Activated CD8-positive, alpha-beta memory T cell treated with anti-CD3 and anti-CD28 coated beads for 36 hours (primary cell): ENCODE measurements at regions not wholly inside any gene's neighbourhood (a gene's known extent, or its start where the extent isn't known, plus 50 kb on each side); places are given as distances from the start of the nearest gene placed in this dataset.

Source experiments
- CTCF ChIA-PET: fragments of 350-600 bp; sonication (Branson Sonifier 250); formaldehyde crosslinking; loops from one replicate; lab custom pipeline; 2021; ENCODE audit warnings: antibody characterized with exemption; lab: Charles Lee
- POLR2A ChIA-PET: fragments of 350-600 bp; sonication (Branson Sonifier 250); formaldehyde crosslinking; loops from one replicate; lab custom pipeline; 2021; ENCODE audit warnings: antibody characterized with exemption; lab: Charles Lee

DNA sequence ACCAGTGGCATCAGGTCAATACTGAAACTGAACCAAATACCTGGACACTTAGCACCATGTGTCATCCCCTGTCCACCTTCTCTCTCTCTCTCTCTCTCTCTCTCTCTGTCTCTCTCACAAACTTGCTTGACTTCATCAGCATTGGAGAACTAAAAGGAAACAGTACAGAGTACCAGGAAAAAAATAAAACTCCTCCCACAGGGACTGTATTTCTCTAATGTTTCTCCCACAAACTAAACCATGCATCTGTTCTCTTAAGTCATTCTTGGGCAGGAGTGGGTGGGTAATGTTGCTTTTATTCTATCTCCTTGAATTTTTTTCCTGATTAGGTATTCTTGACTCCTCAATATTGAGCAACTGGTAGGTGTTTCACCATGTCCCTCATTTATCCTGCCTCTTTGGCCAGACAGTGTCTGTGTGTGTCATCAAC, 112.9 kb upstream of the CACNA1A start:
- CTCF ChIA-PET = no interaction called here
- POLR2A ChIA-PET = interaction anchor here (0.6 kb wide), 1 partner anchor 868 kb away, joined by 4 read pairs; no protein-coding TSS in a partner anchor

- ChIA-PET POLR2A (no interaction called here), CTCF (interaction anchor here (0.6 kb wide), 1 partner anchor 14 kb away, joined by 3 read pairs; no protein-coding TSS in a partner anchor)
Observed at GRCh38 chr19:13615890-13616289, 109.6 kb upstream of the CACNA1A start.

GRCh38 chr19:13613447-13613846, 107.2 kb upstream of the CACNA1A start:
- ChIA-PET POLR2A (no interaction called here), CTCF (interaction anchor here (0.6 to 1.1 kb wide), 2 partner anchors 116 to 249 kb away, joined by 3 read pairs; no protein-coding TSS in a partner anchor)

GRCh38 chr19:13611596-13611995, 105.3 kb upstream of the CACNA1A start:
- POLR2A ChIA-PET = no interaction called here
- CTCF ChIA-PET = interaction anchor here (0.6 to 1.5 kb wide), 2 partner anchors 22 to 820 kb away, joined by 3 to 7 read pairs; no protein-coding TSS in a partner anchor

GRCh38 chr19:13610039-13610691, 103.9 kb upstream of the CACNA1A start:
- ChIA-PET CTCF (interaction anchor here (1.5 kb wide), 1 partner anchor 21 kb away, joined by 3 read pairs; no protein-coding TSS in a partner anchor), POLR2A (no interaction called here)

- POLR2A ChIA-PET = no interaction called here
- CTCF ChIA-PET = interaction anchor here (1.1 kb wide), 1 partner anchor 17 kb away, joined by 3 read pairs; no protein-coding TSS in a partner anchor
Observed at GRCh38 chr19:13606156-13606555, 99.9 kb upstream of the CACNA1A start.

DNA sequence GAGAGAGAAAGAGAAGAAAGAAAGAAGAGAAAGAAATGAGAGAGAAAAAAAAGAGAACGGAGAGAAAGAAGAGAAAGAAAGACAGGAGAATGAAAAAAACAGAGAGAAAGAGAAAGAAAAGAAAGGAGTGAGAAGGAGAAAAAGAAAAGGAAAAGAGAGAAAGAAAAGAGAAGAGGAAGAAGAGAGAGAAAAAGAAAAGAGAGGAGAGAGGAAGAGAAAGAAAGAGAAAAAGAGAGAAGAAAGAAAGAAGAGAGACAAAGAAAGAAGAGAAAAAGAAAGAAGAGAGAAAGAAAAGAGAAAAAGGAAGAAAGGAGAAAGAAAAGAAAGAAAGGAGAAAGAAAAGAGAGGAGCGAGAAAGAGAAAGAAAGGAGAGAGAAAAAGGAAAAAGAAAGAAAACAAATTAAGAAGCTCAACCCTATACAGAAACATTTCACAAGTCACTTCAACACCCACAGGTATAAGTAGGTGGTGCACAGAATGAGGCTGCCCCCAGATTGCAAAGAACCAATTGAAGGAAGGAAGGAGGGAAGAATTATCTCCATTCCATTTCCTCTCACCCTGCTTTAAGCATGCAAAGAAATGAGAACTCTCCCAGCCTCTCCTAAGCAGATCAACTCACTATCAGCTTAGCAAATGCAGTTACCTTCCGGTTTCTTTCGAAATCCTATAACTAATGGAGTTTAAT, 98.8 kb upstream of the CACNA1A start:
- POLR2A ChIA-PET = no interaction called here
- CTCF ChIA-PET = interaction anchor here (1.1 kb wide), 1 partner anchor 16 kb away, joined by 3 read pairs; no protein-coding TSS in a partner anchor

- ChIA-PET POLR2A (no interaction called here), CTCF (no interaction called here)
Observed at GRCh38 chr19:13600802-13601201, 94.5 kb upstream of the CACNA1A start.

- ChIA-PET POLR2A (no interaction called here), CTCF (interaction anchor here (0.6 kb wide), 1 partner anchor 312 kb away, joined by 3 read pairs; no protein-coding TSS in a partner anchor)
Observed at GRCh38 chr19:13600091-13600490, 93.8 kb upstream of the CACNA1A start.

- POLR2A ChIA-PET = no interaction called here
- CTCF ChIA-PET = interaction anchor here (0.6 kb wide), 1 partner anchor 312 kb away, joined by 3 read pairs; no protein-coding TSS in a partner anchor
Observed at GRCh38 chr19:13599681-13600080, 93.4 kb upstream of the CACNA1A start.

DNA sequence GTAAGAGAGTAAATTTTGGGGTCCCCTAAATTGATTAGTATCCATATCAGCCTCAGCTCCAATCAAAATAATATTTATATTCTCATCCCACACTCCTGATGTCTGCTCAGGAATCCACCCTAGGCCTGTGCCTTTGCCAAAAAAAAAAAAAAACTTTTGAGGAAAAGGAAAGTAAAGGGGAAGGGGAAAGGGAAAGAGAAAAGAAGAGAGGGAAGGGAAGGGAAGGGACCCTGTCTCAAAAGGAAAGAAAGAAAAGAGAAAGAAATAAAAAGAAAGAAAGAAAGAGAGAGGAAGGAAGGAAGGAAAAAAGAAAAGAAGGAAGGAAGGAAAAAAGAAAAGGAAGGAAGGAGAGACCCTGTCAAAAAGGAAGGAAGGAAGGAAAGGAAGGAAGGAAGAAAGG, 91.8 kb upstream of the CACNA1A start:
- ChIA-PET CTCF (interaction anchor here (1.6 kb wide), 1 partner anchor 123 kb away, joined by 3 read pairs; no protein-coding TSS in a partner anchor), POLR2A (no interaction called here)

DNA sequence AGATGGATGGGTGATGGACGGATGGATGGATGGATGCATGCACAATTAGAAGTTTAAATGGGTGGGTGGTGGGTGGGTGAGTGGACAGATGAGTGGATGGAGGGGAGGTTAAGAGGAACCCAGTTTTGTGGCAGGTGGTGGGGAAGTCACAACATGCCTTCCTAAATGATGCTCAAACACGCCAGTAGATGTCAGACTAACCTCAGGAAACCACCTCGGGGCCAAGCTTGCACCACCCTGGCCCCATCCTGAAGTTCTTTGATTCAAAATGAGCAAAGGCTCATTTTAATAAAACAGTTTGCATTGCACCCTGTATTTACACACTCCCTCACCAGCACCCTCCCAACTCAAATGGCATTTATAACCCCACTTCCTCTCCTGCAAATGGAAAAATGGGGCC, 91.4 kb upstream of the CACNA1A start:
- ChIA-PET POLR2A (interaction anchor here (0.5 kb wide), 1 partner anchor 296 kb away, joined by 3 read pairs; no protein-coding TSS in a partner anchor), CTCF (interaction anchor here (1.6 kb wide), 1 partner anchor 123 kb away, joined by 3 read pairs; no protein-coding TSS in a partner anchor)

GRCh38 chr19:13588957-13589833, 82.9 kb upstream of the CACNA1A start:
- ChIA-PET CTCF (interaction anchor here (0.5 to 2.1 kb wide), 17 partner anchors 11 to 608 kb away, joined by 3 to 24 read pairs (median 3); no protein-coding TSS in a partner anchor), POLR2A (interaction anchor here (0.7 kb wide), 1 partner anchor 305 kb away, joined by 3 read pairs; no protein-coding TSS in a partner anchor)

DNA sequence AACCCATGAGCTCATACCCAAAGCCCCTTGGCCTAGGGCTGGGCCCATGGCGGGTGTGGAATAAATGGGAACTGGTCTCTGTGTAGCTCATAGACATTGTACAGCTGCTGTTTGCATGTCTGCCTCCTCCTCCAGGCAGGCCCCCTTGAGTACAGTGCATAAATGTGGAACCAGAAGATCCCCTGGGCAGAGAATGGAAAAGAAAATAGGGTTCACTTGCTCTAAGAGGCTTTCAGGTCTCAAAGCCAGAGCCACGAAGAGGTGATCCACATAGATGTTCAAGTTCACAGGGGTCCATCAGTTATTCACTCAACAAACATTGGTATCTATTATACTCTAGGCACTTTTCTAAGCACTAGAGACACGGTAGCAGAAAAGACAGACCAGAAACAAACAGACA, 79.2 kb upstream of the CACNA1A start:
- CTCF ChIA-PET = no interaction called here
- POLR2A ChIA-PET = no interaction called here

DNA sequence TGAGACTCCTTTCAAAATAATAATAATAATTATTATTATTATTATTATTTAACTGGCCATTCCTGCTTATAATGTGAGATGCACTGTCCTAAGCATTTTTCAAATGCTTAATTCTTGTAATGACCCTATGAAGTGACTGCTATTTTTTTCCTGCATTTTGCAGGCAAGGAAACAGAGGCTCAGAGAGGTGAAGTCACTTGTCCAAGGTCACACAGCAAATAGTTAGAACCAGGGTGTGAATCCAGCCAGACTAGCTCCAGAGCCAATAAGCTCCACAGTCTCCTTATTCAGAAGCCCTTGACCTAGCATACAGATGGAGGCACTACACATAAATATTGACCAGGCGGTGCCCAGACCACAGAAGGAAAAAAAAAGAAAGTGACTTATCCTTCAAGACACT, 77.5 kb upstream of the CACNA1A start:
- ChIA-PET POLR2A (no interaction called here), CTCF (no interaction called here)

DNA sequence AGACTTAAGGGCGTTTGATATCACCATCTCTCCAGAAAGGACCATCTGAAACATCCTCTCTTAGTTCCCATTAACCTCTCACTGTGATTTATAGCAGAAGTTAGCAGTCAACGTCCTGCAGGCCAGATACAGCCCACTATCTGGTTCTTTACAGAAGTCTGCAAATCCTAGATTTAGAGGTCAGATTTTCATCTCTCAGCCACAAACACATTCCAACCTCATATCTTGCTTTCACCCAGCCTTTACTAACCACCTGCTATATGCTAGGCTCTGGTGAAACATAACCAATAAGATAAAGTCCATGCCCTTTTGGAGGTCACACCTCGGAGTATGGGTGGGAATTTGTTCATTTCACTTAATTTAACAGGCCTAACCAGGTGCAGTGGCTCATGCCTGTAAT, 76.8 kb upstream of the CACNA1A start:
- CTCF ChIA-PET = no interaction called here
- POLR2A ChIA-PET = no interaction called here

DNA sequence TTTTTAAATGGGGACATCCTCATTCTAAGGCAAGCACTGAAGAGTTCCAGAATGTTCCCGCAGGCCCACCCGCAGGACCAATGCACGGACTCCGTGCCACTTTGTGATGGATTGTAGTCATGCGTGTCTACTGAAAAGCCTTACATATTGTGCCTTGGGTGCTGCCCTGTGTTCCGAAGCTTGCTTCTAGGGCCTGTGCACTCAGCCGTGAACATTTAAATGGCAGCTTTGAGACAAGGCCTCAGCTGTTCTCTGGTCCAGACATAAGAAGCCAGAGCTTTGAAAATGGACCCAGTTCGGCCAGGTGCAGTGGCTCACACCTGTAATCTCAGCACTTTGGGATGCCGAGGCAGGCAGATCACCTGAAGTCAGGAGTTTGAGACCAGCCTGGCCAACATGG, 75.3 kb upstream of the CACNA1A start:
- CTCF ChIA-PET = no interaction called here
- POLR2A ChIA-PET = no interaction called here

DNA sequence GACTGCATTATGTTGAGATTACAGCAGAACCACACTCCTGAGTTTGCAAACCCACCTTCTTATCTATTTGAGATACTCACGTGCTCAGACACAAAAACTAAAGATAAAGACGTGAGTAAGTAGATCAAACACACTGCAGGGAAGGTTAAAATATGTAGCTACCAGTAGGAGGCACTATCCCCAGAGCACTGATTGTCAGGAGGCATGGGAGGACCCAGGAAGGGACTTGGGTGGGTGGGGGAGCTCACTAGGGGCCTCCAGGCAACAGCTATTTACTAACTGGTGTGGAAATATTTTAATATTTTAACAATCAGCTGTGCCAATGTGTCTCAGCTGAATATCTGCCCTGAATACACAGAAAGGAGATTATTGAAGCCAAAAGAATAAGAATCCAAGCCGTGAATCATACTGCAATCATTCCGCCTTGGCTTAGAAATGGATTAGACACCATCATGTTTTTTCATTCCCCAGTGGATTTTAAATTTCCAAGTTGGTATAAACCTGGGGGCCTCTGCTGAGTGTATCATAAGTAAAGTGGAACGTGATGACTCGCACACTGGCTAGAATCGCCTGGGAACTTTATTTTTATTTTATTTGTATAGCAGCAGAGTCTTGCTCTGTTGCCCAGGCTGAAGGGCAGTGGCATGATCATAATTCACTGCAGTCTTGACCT, 73.2 kb upstream of the CACNA1A start:
- ChIA-PET CTCF (interaction anchor here (0.9 kb wide), 1 partner anchor 303 kb away, joined by 4 read pairs; no protein-coding TSS in a partner anchor), POLR2A (no interaction called here)
